ENCODE measurements at regions not wholly inside any gene's neighbourhood (a gene's known extent, or its start where the extent isn't known, plus 50 kb on each side); places are given as distances from the start of the nearest gene placed in this dataset.

GRCh38 chr3:98979296-98979695, 77.8 kb upstream of the DCBLD2 start:
- ATAC-seq = no peak
- no peak for DNase-seq
- Histone ChIP-seq H3K36me3 (no peaks in the 10 kb centered on the region), H3K9me3 (no peaks in the 10 kb centered on the region), H3K4me1 (peaks cover 0 to 14% (median 0%) of the 10 kb centered on the region in 9 donors), H3K27ac (no peak overlapping the region), H3K4me3 (no peak overlapping the region), H3K27me3 (no peaks in the 10 kb centered on the region)
- no peak for TF ChIP-seq CTCF (IDR thresholded peaks at IDR 0.05)
- 59 to 74% methylated on average over 1 of the region's 1 CpG for WGBS, 2 donors
- intact Hi-C loops (cut with DNase I) = no loop called here

- H3K36me3 ChIP-seq = no peaks in the 10 kb centered on the region
- no peaks in the 10 kb centered on the region for H3K27me3 ChIP-seq
- ATAC-seq (no peak), DNase-seq (no peak)
- TF ChIP-seq CTCF (IDR thresholded peaks at IDR 0.05) = no peak
- WGBS, 2 donors = 72 to 91% methylated on average over 3 of the region's 3 CpGs
- H3K27ac ChIP-seq = peak overlapping the region in 5 of 10 donors; percentile 10 to 51 (median 30)
- H3K4me1 ChIP-seq = peaks cover 0 to 14% (median 0%) of the 10 kb centered on the region in 9 donors
- H3K9me3 ChIP-seq = no peaks in the 10 kb centered on the region
- no peak overlapping the region for H3K4me3 ChIP-seq
- intact Hi-C loops (cut with DNase I) = no loop called here
Measured at GRCh38 chr3:98978068-98978811, 76.7 kb upstream of the DCBLD2 start.

- no peak overlapping the region for H3K4me3 ChIP-seq
- H3K9me3 ChIP-seq = no peaks in the 10 kb centered on the region
- intact Hi-C loops (cut with DNase I) = no loop called here
- TF ChIP-seq CTCF (IDR thresholded peaks at IDR 0.05) = no peak
- H3K27ac ChIP-seq = peak overlapping the region in 5 of 10 donors; percentile 10 to 51 (median 30)
- WGBS, 2 donors = 34 to 46% methylated on average over 2 of the region's 2 CpGs
- H3K4me1 ChIP-seq = peaks cover 0 to 14% (median 0%) of the 10 kb centered on the region in 9 donors
- H3K27me3 ChIP-seq = no peaks in the 10 kb centered on the region
- no peak for DNase-seq
- peak in 3 of 8 donors; percentile 28 to 45 (median 28) for ATAC-seq
- H3K36me3 ChIP-seq = no peaks in the 10 kb centered on the region
Measured at GRCh38 chr3:98977520-98977919, 76.0 kb upstream of the DCBLD2 start.

- no peak for TF ChIP-seq CTCF (IDR thresholded peaks at IDR 0.05)
- Histone ChIP-seq H3K9me3 (no peaks in the 10 kb centered on the region), H3K36me3 (no peaks in the 10 kb centered on the region), H3K4me1 (peaks cover 0 to 14% (median 0%) of the 10 kb centered on the region in 9 donors), H3K27me3 (no peaks in the 10 kb centered on the region), H3K4me3 (no peak overlapping the region), H3K27ac (no peak overlapping the region)
- ATAC-seq = no peak
- intact Hi-C loops (cut with DNase I) = no loop called here
- DNase-seq = no peak
Measured at GRCh38 chr3:98974442-98974841, 72.9 kb upstream of the DCBLD2 start.

Measured in heart right ventricle (tissue), 16 donors.